ENCODE measurements at regions not wholly inside any gene's neighbourhood (a gene's known extent, or its start where the extent isn't known, plus 50 kb on each side); places are given as distances from the start of the nearest gene placed in this dataset.

GRCh38 chr5:168214886-168215285 lies 76.6 kb upstream of the WWC1 start:
- no peak for DNase-seq
- no peaks in the 10 kb centered on the region for H3K36me3 ChIP-seq
- H3K27ac ChIP-seq = no peak overlapping the region
- peaks cover 0 to 3% of the 10 kb centered on the region in 2 donors for H3K27me3 ChIP-seq
- peaks cover 0 to 5% (median 2%) of the 10 kb centered on the region in 4 donors for H3K4me1 ChIP-seq
- intact Hi-C loops (cut with DNase I; ENCODE audit: low total_unique reads) = no loop called here
- TF ChIP-seq CTCF (IDR thresholded peaks at IDR 0.05) = no peak
- H3K4me3 ChIP-seq = no peak overlapping the region
- no peaks in the 10 kb centered on the region for H3K9me3 ChIP-seq

- no peak for TF ChIP-seq CTCF (IDR thresholded peaks at IDR 0.05)
- DNase-seq = no peak
- Histone ChIP-seq H3K4me1 (peaks cover 0 to 5% (median 2%) of the 10 kb centered on the region in 4 donors), H3K9me3 (no peaks in the 10 kb centered on the region), H3K27me3 (peaks cover 0 to 5% of the 10 kb centered on the region in 2 donors), H3K27ac (no peak overlapping the region), H3K4me3 (no peak overlapping the region), H3K36me3 (no peaks in the 10 kb centered on the region)
- intact Hi-C loops (cut with DNase I; ENCODE audit: low total_unique reads) = no loop called here
Measured at GRCh38 chr5:168215646-168216045, 75.8 kb upstream of the WWC1 start.

DNA sequence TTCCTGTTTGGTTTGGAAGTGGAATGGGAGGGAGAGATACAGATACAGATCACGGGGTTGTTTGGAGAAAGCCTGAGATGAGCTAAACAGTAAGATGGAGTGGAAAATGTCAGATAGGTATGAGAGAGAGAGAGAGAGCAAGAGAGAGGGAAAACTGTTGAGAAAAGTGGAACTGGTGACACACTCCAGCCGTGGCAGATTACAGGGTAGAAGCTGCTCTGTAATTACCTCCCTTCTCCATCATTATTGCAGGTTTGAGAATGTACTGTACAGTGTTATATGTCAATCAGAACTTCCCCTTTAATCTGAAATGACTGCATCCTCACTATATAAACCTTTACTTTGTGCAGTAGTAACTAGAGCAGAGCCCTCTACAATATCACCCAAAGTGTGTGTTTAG lies 74.5 kb upstream of the WWC1 start:
- Histone ChIP-seq H3K27me3 (peaks cover 0 to 8% of the 10 kb centered on the region in 2 donors), H3K4me1 (peaks cover 0 to 5% (median 2%) of the 10 kb centered on the region in 4 donors), H3K27ac (no peak overlapping the region), H3K36me3 (no peaks in the 10 kb centered on the region), H3K4me3 (no peak overlapping the region), H3K9me3 (no peaks in the 10 kb centered on the region)
- intact Hi-C loops (cut with DNase I; ENCODE audit: low total_unique reads) = no loop called here
- no peak for DNase-seq
- no peak for TF ChIP-seq CTCF (IDR thresholded peaks at IDR 0.05)

- Histone ChIP-seq H3K4me1 (peaks cover 0 to 5% (median 2%) of the 10 kb centered on the region in 4 donors), H3K9me3 (no peaks in the 10 kb centered on the region), H3K27ac (no peak overlapping the region), H3K27me3 (peaks cover 0 to 8% of the 10 kb centered on the region in 2 donors), H3K36me3 (no peaks in the 10 kb centered on the region), H3K4me3 (no peak overlapping the region)
- intact Hi-C loops (cut with DNase I; ENCODE audit: low total_unique reads) = no loop called here
- TF ChIP-seq CTCF (IDR thresholded peaks at IDR 0.05) = no peak
- DNase-seq = no peak
Measured at GRCh38 chr5:168217497-168217896, 73.9 kb upstream of the WWC1 start.

DNA sequence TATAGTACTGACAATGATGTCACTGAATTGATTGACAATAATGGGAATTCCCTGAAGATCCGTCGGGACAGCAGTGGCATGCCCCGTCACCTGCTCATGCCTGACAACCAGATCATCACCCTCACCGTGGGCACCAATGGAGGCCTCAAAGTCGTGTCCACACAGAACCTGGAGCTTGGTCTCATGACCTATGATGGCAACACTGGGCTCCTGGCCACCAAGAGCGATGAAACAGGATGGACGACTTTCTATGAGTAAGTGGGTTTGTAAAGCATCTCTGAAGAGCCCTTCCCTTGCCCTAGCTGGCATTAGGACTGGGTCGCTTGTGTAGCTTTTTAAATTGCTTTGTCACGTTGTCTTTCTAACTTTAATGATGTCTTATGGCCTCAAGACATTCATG lies 72.7 kb upstream of the WWC1 start:
- TF ChIP-seq CTCF (IDR thresholded peaks at IDR 0.05) = no peak
- H3K36me3 ChIP-seq = no peaks in the 10 kb centered on the region
- H3K27me3 ChIP-seq = peaks cover 0 to 8% of the 10 kb centered on the region in 2 donors
- peaks cover 0 to 5% (median 2%) of the 10 kb centered on the region in 4 donors for H3K4me1 ChIP-seq
- intact Hi-C loops (cut with DNase I; ENCODE audit: low total_unique reads) = no loop called here
- DNase-seq = no peak
- no peak overlapping the region for H3K27ac ChIP-seq
- no peaks in the 10 kb centered on the region for H3K9me3 ChIP-seq
- H3K4me3 ChIP-seq = no peak overlapping the region

All from tibial artery (tissue), 4 donors.